ENCODE measurements at regions not wholly inside any gene's neighbourhood (a gene's known extent, or its start where the extent isn't known, plus 50 kb on each side); places are given as distances from the start of the nearest gene placed in this dataset.

DNA sequence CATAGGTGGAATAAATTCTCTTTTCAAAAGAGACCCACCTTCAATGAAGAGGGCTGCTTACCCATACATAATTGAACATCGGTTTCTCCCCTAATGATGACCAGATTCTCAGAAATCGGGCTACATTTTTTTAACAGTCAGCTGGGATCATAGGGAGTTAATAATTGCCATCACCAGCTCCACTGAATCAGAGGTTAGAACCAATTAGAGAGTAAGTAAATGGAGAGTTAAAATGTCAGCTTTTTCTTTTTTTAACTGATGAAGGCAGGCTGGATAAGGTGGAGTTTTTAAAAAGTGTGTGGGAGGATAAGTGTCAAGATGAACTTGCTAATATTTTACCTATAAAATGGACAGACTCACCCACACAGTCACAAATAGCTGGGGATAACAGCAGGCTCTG is 584.5 kb upstream of the NR3C2 start:
- Histone ChIP-seq H3K9ac (ENCODE audit: low read depth, low read length) (no peak overlapping the region), H3K4me1 (ENCODE audit: insufficient read depth, low read length) (no peaks in the 10 kb centered on the region), H3K79me2 (ENCODE audit: insufficient read depth, low read length) (no peaks in the 10 kb centered on the region), H3K27ac (ENCODE audit: low read length) (no peak overlapping the region), H3K36me3 (ENCODE audit: insufficient read depth, low read length) (no peaks in the 10 kb centered on the region), H3K9me3 (ENCODE audit: insufficient read depth, low read length, severe bottlenecking) (no peaks in the 10 kb centered on the region), H3K4me2 (ENCODE audit: insufficient read depth, low read length) (no peak overlapping the region), H2AFZ (ENCODE audit: low read depth, low read length) (no peak overlapping the region), H3K27me3 (ENCODE audit: insufficient read depth, low read length, poor library complexity) (no peaks in the 10 kb centered on the region), H4K20me1 (ENCODE audit: insufficient read depth, low read length) (no peaks in the 10 kb centered on the region), H3K4me3 (ENCODE audit: low read depth in 1 of 2, low read length in 2 of 2) (no peak overlapping the region)
- TF ChIP-seq EZH2 (IDR thresholded peaks at IDR 0.05; ENCODE audit: borderline replicate concordance, low read depth, low read length, severe bottlenecking): no peak
- TF ChIP-seq, protein P1, sequence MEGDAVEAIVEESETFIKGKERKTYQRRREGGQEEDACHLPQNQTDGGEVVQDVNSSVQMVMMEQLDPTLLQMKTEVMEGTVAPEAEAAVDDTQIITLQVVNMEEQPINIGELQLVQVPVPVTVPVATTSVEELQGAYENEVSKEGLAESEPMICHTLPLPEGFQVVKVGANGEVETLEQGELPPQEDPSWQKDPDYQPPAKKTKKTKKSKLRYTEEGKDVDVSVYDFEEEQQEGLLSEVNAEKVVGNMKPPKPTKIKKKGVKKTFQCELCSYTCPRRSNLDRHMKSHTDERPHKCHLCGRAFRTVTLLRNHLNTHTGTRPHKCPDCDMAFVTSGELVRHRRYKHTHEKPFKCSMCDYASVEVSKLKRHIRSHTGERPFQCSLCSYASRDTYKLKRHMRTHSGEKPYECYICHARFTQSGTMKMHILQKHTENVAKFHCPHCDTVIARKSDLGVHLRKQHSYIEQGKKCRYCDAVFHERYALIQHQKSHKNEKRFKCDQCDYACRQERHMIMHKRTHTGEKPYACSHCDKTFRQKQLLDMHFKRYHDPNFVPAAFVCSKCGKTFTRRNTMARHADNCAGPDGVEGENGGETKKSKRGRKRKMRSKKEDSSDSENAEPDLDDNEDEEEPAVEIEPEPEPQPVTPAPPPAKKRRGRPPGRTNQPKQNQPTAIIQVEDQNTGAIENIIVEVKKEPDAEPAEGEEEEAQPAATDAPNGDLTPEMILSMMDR (IDR thresholded peaks at IDR 0.05; ENCODE audit: borderline replicate concordance, extremely low read depth, low read length, poor library complexity, severe bottlenecking): no peak
- DNase-seq (no peak), ATAC-seq (ENCODE audit: insufficient read depth, low read depth) (no peak)

DNA sequence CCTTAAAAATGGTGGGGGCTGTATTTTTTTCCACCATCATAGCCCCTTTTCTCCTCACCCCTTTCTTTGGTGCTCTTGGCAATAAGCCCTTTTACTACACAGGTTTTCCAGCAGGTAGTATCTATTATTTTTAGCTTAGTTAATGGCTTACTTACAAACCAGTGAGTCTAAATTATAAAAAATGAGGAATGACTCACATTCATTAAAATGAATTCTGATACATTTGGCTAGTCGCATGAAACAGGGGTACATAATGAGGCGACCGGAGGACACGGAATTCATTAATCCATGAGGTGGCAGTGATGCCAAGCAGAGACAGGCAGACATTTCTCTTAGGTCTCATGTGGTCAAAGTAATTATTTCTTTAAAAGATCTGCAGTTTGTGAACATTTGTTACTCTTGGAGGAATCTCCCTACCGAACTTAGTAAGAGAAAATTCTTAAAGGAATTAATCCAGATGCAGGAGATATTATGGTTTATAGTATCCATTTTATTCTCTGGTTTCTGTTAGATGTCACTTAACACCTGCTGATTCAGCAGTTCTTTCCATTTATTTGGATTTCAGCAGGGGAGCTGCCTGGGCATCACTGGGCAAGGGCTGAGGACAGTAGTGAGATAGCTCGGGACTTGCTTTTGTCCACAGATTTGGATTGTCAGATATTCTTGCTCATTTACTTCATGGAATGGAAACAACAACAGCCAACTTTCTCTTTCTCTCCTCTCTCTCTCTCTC is 575.0 kb upstream of the NR3C2 start:
- Histone ChIP-seq H3K4me3 (ENCODE audit: low read depth in 1 of 2, low read length in 2 of 2) (no peak overlapping the region), H3K9me3 (ENCODE audit: insufficient read depth, low read length, severe bottlenecking) (no peaks in the 10 kb centered on the region), H3K27me3 (ENCODE audit: insufficient read depth, low read length, poor library complexity) (no peaks in the 10 kb centered on the region), H2AFZ (ENCODE audit: low read depth, low read length) (no peak overlapping the region), H3K4me1 (ENCODE audit: insufficient read depth, low read length) (no peaks in the 10 kb centered on the region), H4K20me1 (ENCODE audit: insufficient read depth, low read length) (no peaks in the 10 kb centered on the region), H3K36me3 (ENCODE audit: insufficient read depth, low read length) (no peaks in the 10 kb centered on the region), H3K79me2 (ENCODE audit: insufficient read depth, low read length) (no peaks in the 10 kb centered on the region), H3K27ac (ENCODE audit: low read length) (no peak overlapping the region), H3K9ac (ENCODE audit: low read depth, low read length) (no peak overlapping the region), H3K4me2 (ENCODE audit: insufficient read depth, low read length) (no peak overlapping the region)
- no peak for ATAC-seq (ENCODE audit: insufficient read depth, low read depth)
- no peak for DNase-seq
- TF ChIP-seq, protein P1 (IDR thresholded peaks at IDR 0.05; ENCODE audit: borderline replicate concordance, extremely low read depth, low read length, poor library complexity, severe bottlenecking): no peak
- TF ChIP-seq EZH2 (IDR thresholded peaks at IDR 0.05; ENCODE audit: borderline replicate concordance, low read depth, low read length, severe bottlenecking): no peak

DNA sequence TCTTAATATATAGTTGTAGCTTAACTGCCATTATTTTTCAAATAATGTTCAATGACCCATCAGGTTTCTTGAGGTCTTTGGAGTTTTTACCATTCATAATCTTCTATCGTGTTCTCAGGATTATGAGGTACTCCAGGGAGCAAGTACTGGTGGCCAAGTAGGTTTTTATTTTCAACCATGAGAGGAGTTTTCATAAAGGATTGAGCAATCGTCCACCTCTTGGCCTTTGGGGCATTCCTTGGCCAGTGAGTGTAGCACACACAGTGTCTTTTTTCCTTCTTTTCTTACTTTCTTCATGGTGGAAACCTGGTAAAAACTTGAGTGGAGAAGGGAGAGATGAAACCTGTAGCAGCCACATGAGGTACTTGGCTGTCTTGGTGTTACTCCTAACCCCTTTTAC is 567.0 kb upstream of the NR3C2 start:
- H3K27ac ChIP-seq (ENCODE audit: low read length): no peak overlapping the region
- no peak overlapping the region for H3K9ac ChIP-seq (ENCODE audit: low read depth, low read length)
- H3K9me3 ChIP-seq (ENCODE audit: insufficient read depth, low read length, severe bottlenecking): no peaks in the 10 kb centered on the region
- H3K4me2 ChIP-seq (ENCODE audit: insufficient read depth, low read length): no peak overlapping the region
- H3K4me1 ChIP-seq (ENCODE audit: insufficient read depth, low read length): no peaks in the 10 kb centered on the region
- no peaks in the 10 kb centered on the region for H4K20me1 ChIP-seq (ENCODE audit: insufficient read depth, low read length)
- TF ChIP-seq, protein P1 (IDR thresholded peaks at IDR 0.05; ENCODE audit: borderline replicate concordance, extremely low read depth, low read length, poor library complexity, severe bottlenecking): no peak
- no peak for TF ChIP-seq EZH2 (IDR thresholded peaks at IDR 0.05; ENCODE audit: borderline replicate concordance, low read depth, low read length, severe bottlenecking)
- no peak overlapping the region for H3K4me3 ChIP-seq (ENCODE audit: low read depth in 1 of 2, low read length in 2 of 2)
- ATAC-seq (ENCODE audit: insufficient read depth, low read depth): no peak
- DNase-seq: no peak
- no peaks in the 10 kb centered on the region for H3K36me3 ChIP-seq (ENCODE audit: insufficient read depth, low read length)
- H3K79me2 ChIP-seq (ENCODE audit: insufficient read depth, low read length): no peaks in the 10 kb centered on the region
- H2AFZ ChIP-seq (ENCODE audit: low read depth, low read length): no peak overlapping the region
- no peaks in the 10 kb centered on the region for H3K27me3 ChIP-seq (ENCODE audit: insufficient read depth, low read length, poor library complexity)
